H9 (cell line): ENCODE measurements at regions not wholly inside any gene's neighbourhood (a gene's known extent, or its start where the extent isn't known, plus 50 kb on each side); places are given as distances from the start of the nearest gene placed in this dataset.

ENCODE experiments used
- DNase-seq: peaks from one replicate; pipeline ENCODE4 v3.0.0-alpha.2; 2017
- H2AFZ ChIP-seq: one replicate; pipeline ENCODE4 v1.6.1; 2013; ENCODE audit warnings: mild to moderate bottlenecking, low read length, control low read depth, moderate library complexity
- H2AK5ac ChIP-seq: 2 replicates; pipeline ENCODE4 v1.6.1; 2013; ENCODE audit warnings: low read length, control low read depth, mixed read lengths; ENCODE audit not compliant: insufficient read length
- H2BK120ac ChIP-seq: one replicate; pipeline ENCODE4 v1.6.1; 2013; ENCODE audit warnings: low read depth, mild to moderate bottlenecking, low read length, control low read depth, inconsistent platforms; ENCODE audit not compliant: poor library complexity, severe bottlenecking
- H2BK12ac ChIP-seq: 2 replicates; pipeline ENCODE4 v1.6.1; 2013; ENCODE audit warnings: low read length, control low read depth, mixed read lengths, low read depth; ENCODE audit not compliant: insufficient read length
- H2BK15ac ChIP-seq: 2 replicates; pipeline ENCODE4 v1.6.1; 2013; ENCODE audit warnings: low read depth, low read length, control low read depth
- H2BK20ac ChIP-seq: one replicate; pipeline ENCODE4 v1.6.1; 2013; ENCODE audit warnings: low read depth, mild to moderate bottlenecking, low read length, control low read depth, inconsistent platforms; ENCODE audit not compliant: poor library complexity, severe bottlenecking
- H2BK5ac ChIP-seq: 2 replicates; pipeline ENCODE4 v1.6.1; 2013; ENCODE audit warnings: low read length, control low read depth, mixed read lengths; ENCODE audit not compliant: insufficient read length
- H3K14ac ChIP-seq: 2 replicates; pipeline ENCODE4 v1.6.1; 2013; ENCODE audit warnings: low read length, control low read depth; ENCODE audit not compliant: insufficient read depth
- H3K18ac ChIP-seq: 2 replicates; pipeline ENCODE4 v1.6.1; 2013; ENCODE audit warnings: low read depth, mild to moderate bottlenecking, mixed read lengths, low read length, control low read depth; ENCODE audit not compliant: insufficient read length
- H3K23ac ChIP-seq: 2 replicates; pipeline ENCODE4 v1.6.1; 2013; ENCODE audit warnings: low read length, control low read depth, mixed read lengths, low read depth; ENCODE audit not compliant: insufficient read length
- H3K23me2 ChIP-seq: 2 replicates; pipeline ENCODE4 v1.6.1; 2013; ENCODE audit warnings: low read depth, mild to moderate bottlenecking, mixed read lengths, low read length, control low read depth; ENCODE audit not compliant: insufficient read length, poor library complexity, severe bottlenecking
- H3K27ac ChIP-seq: 2 replicates; pipeline ENCODE4 v1.5.1; 2013; ENCODE audit warnings: low read length, control low read depth, mixed read lengths, low read depth; ENCODE audit not compliant: insufficient read length
- H3K27me3 ChIP-seq: 2 replicates; pipeline ENCODE4 v1.6.1; 2013; ENCODE audit warnings: low read length, control low read depth, inconsistent platforms; ENCODE audit not compliant: insufficient read depth
- H3K4ac ChIP-seq: 2 replicates; pipeline ENCODE4 v1.6.1; 2013; ENCODE audit warnings: low read depth, mild to moderate bottlenecking, control low read depth, inconsistent platforms, low read length, moderate library complexity
- H3K4me1 ChIP-seq: 2 replicates; pipeline ENCODE4 v1.6.1; 2013; ENCODE audit warnings: low read length, control low read depth, inconsistent platforms; ENCODE audit not compliant: insufficient read depth
- H3K4me2 ChIP-seq: 2 replicates; pipeline ENCODE4 v1.6.1; 2013; ENCODE audit warnings: low read length, control low read depth, mixed read lengths; ENCODE audit not compliant: insufficient read length, insufficient read depth
- H3K56ac ChIP-seq: 2 replicates; pipeline ENCODE4 v1.6.1; 2013; ENCODE audit warnings: low read depth, mild to moderate bottlenecking, mixed read lengths, low read length, control low read depth; ENCODE audit not compliant: insufficient read length
- H3K79me1 ChIP-seq: 2 replicates; pipeline ENCODE4 v1.6.1; 2013; ENCODE audit warnings: low read depth, mild to moderate bottlenecking, moderate library complexity, low read length, control low read depth, inconsistent platforms; ENCODE audit not compliant: insufficient read depth, poor library complexity, severe bottlenecking
- H3K79me2 ChIP-seq: 2 replicates; pipeline ENCODE4 v1.6.1; 2013; ENCODE audit warnings: low read length, control low read depth, inconsistent platforms; ENCODE audit not compliant: insufficient read depth
- H3K9ac ChIP-seq: 2 replicates; pipeline ENCODE4 v1.6.1; 2013; ENCODE audit warnings: low read length, control low read depth, mixed read lengths; ENCODE audit not compliant: insufficient read length; ENCODE audit errors: extremely low read depth
- H3K9me3 ChIP-seq: one replicate; pipeline ENCODE4 v1.6.1; 2013; ENCODE audit warnings: low read depth, low read length, inconsistent platforms; ENCODE audit not compliant: control insufficient read depth
- H3T11ph ChIP-seq: one replicate; pipeline ENCODE4 v1.6.1; 2013; ENCODE audit warnings: mild to moderate bottlenecking, low read length, control low read depth, inconsistent platforms
- H4K20me1 ChIP-seq: one replicate; pipeline ENCODE4 v1.6.1; 2013; ENCODE audit not compliant: control insufficient read depth, insufficient read length, insufficient read depth
- H4K5ac ChIP-seq: 2 replicates; pipeline ENCODE4 v1.6.1; 2013; ENCODE audit warnings: low read depth, mild to moderate bottlenecking, mixed read lengths, low read length, control low read depth; ENCODE audit not compliant: insufficient read length
- H4K8ac ChIP-seq: replicated peaks from 2 replicates; pipeline ENCODE4 v1.6.1; 2013; ENCODE audit warnings: low read length, control low read depth, mixed read lengths, low read depth; ENCODE audit not compliant: insufficient read length
- H4K91ac ChIP-seq: 2 replicates; pipeline ENCODE4 v1.6.1; 2013; ENCODE audit warnings: low read depth, mild to moderate bottlenecking, moderate library complexity, mixed read lengths, low read length, control low read depth; ENCODE audit not compliant: insufficient read length
- H3K27ac Mint-ChIP-seq, 3 experiments: 2 replicates in 2 of 3; 3 replicates in 1 of 3; pipeline ENCODE4 v1.8.0; 2020 to 2021; ENCODE audit warnings: mixed read lengths in 3 of 3, mild to moderate bottlenecking in 1 of 3, moderate library complexity in 1 of 3
- H3K27me3 Mint-ChIP-seq: 2 replicates; pipeline ENCODE4 v1.8.0; 2021; ENCODE audit warnings: low read depth, mild to moderate bottlenecking, moderate library complexity, mixed read lengths
- H3K36me3 Mint-ChIP-seq, 3 experiments: 2 replicates in 2 of 3; 3 replicates in 1 of 3; pipeline ENCODE4 v1.8.0; 2020 to 2021; ENCODE audit warnings: low read depth in 3 of 3, mixed read lengths in 3 of 3; ENCODE audit not compliant: insufficient read depth in 1 of 3
- H3K4me1 Mint-ChIP-seq, 2 experiments: 2 replicates each; pipeline ENCODE4 v1.8.0; 2020; ENCODE audit warnings: mixed read lengths in 2 of 2
- H3K4me3 Mint-ChIP-seq, 2 experiments: 2 replicates in 1 of 2; 3 replicates in 1 of 2; pipeline ENCODE4 v1.8.0; 2020 to 2021; ENCODE audit warnings: mild to moderate bottlenecking in 2 of 2, mixed read lengths in 2 of 2, moderate library complexity in 1 of 2
- H3K9me3 Mint-ChIP-seq, 2 experiments: 2 replicates in 1 of 2; 3 replicates in 1 of 2; pipeline ENCODE4 v1.8.0; 2020; ENCODE audit warnings: mild to moderate bottlenecking in 2 of 2, mixed read lengths in 2 of 2, moderate library complexity in 1 of 2
- CTCF ChIP-seq: fragments of 200-600 bp; sonication (generic); conservative IDR thresholded peaks from 3 replicates; pipeline ENCODE4 v1.8.0; 2021; ENCODE audit warnings: antibody characterized with exemption, mild to moderate bottlenecking
- WGBS: extraction: QIAGEN DNeasy Blood & Tissue Kit; methylation state at CpG from one replicate; pipeline ENCODE4 v1.1.7; 2013; ENCODE audit warnings: missing lambda C conversion rate, low lambda C conversion rate, mixed read lengths; ENCODE audit not compliant: insufficient read length; ENCODE audit errors: extremely low coverage; 5-methylcytosine and 5-hydroxymethylcytosine counted together

GRCh38 chr5:152804179-152804578, 399.1 kb upstream of the NMUR2 start:
- no peak overlapping the region for H2AK5ac ChIP-seq
- TF ChIP-seq CTCF, result no peak
- no peak overlapping the region for H3K56ac ChIP-seq
- no peaks in the 10 kb centered on the region for H3K79me2 ChIP-seq
- H3K4ac ChIP-seq, result no peak overlapping the region
- H4K91ac ChIP-seq, result no peak overlapping the region
- no peak overlapping the region for H4K8ac ChIP-seq
- no peak overlapping the region for H2AFZ ChIP-seq
- H4K20me1 ChIP-seq, result no peaks in the 10 kb centered on the region
- H3T11ph ChIP-seq, result no peak overlapping the region
- H2BK12ac ChIP-seq, result no peak overlapping the region
- no peak overlapping the region for H3K9ac ChIP-seq
- no peaks in the 10 kb centered on the region; the same call in 1 of the 2 replicates for H3K4me1 ChIP-seq
- Mint-ChIP-seq H3K4me3 (no peak overlapping the region), H3K4me1 (0 out of 4 replicates have a peak, but pooled peaks cover 0 to under 1% of the 10 kb centered on the region in 2 experiments), H3K36me3 (no peaks in the 10 kb centered on the region), H3K27me3 (no peaks in the 10 kb centered on the region), H3K27ac (no peak overlapping the region), H3K9me3 (no peaks in the 10 kb centered on the region)
- H3K4me2 ChIP-seq, result no peak overlapping the region
- H3K79me1 ChIP-seq, result no peaks in the 10 kb centered on the region
- no peak overlapping the region for H2BK20ac ChIP-seq
- H4K5ac ChIP-seq, result no peak overlapping the region
- DNase-seq, result no peak
- H2BK5ac ChIP-seq, result no peak overlapping the region
- no peak overlapping the region for H2BK15ac ChIP-seq
- H3K18ac ChIP-seq, result no peak overlapping the region
- no peak overlapping the region for H3K27ac ChIP-seq
- no peak overlapping the region for H2BK120ac ChIP-seq
- H3K14ac ChIP-seq, result no peak overlapping the region
- no peak overlapping the region for H3K23ac ChIP-seq
- no peaks in the 10 kb centered on the region for H3K9me3 ChIP-seq
- H3K27me3 ChIP-seq, result no peaks in the 10 kb centered on the region
- H3K23me2 ChIP-seq, result no peaks in the 10 kb centered on the region
- WGBS, result 100% methylated on average over 1 of the region's 3 CpGs
